ENCODE measurements at regions not wholly inside any gene's neighbourhood (a gene's known extent, or its start where the extent isn't known, plus 50 kb on each side); places are given as distances from the start of the nearest gene placed in this dataset.

GRCh38 chr6:48689498-48689897, 578.5 kb upstream of the PTCHD4 start:
- TF ChIP-seq CTCF (IDR thresholded peaks at IDR 0.05) (no peak), POLR2A (IDR thresholded peaks at IDR 0.05) (no peak)
